Activated CD8-positive, alpha-beta T cell treated with anti-CD3 and anti-CD28 coated beads for 36 hours (primary cell): ENCODE measurements at regions not wholly inside any gene's neighbourhood (a gene's known extent, or its start where the extent isn't known, plus 50 kb on each side); places are given as distances from the start of the nearest gene placed in this dataset.

Source experiments
- ATAC-seq: fragments of 200-7000 bp; cut with Tn5 transposase; one replicate; pipeline ENCODE4 v1.10.0; 2021; ENCODE audit warnings: mild to moderate bottlenecking, moderate library complexity
- CTCF ChIA-PET: fragments of 350-600 bp; sonication (Branson Sonifier 250); formaldehyde crosslinking; loops from one replicate; lab custom pipeline; 2021; ENCODE audit warnings: antibody characterized with exemption; lab: Charles Lee
- POLR2A ChIA-PET: fragments of 350-600 bp; sonication (Branson Sonifier 250); formaldehyde crosslinking; loops from one replicate; lab custom pipeline; 2021; ENCODE audit warnings: antibody characterized with exemption; lab: Charles Lee
- DNase-seq: peaks from one replicate; pipeline ENCODE4 v3.0.0-alpha.2; 2020
- H3K27ac Mint-ChIP-seq: one replicate; pipeline ENCODE4 v1.8.0; 2021; ENCODE audit warnings: mild to moderate bottlenecking, mixed read lengths
- H3K27me3 Mint-ChIP-seq: one replicate; pipeline ENCODE4 v1.8.0; 2021; ENCODE audit warnings: mixed read lengths
- H3K36me3 Mint-ChIP-seq: one replicate; pipeline ENCODE4 v1.8.0; 2021; ENCODE audit warnings: low read depth, mixed read lengths
- H3K4me1 Mint-ChIP-seq: one replicate; pipeline ENCODE4 v1.8.0; 2021; ENCODE audit warnings: low read depth, mixed read lengths
- H3K4me3 Mint-ChIP-seq: one replicate; pipeline ENCODE4 v1.8.0; 2021; ENCODE audit warnings: mild to moderate bottlenecking, moderate library complexity, mixed read lengths
- H3K9me3 Mint-ChIP-seq: one replicate; pipeline ENCODE4 v1.8.0; 2021; ENCODE audit warnings: mixed read lengths
- CTCF ChIP-seq: fragments of 200-600 bp; IDR thresholded peaks from one replicate; pipeline ENCODE4 v1.8.0; 2022; ENCODE audit warnings: antibody characterized with exemption, mild to moderate bottlenecking
- intact Hi-C: fragments of 100-400 bp; cut with micrococcal nuclease; formaldehyde crosslinking; loops from one replicate; pipeline ENCODE4 v1.10.0; 2022

- no peak overlapping the region for H3K4me3 Mint-ChIP-seq
- no peak for TF ChIP-seq CTCF
- H3K36me3 Mint-ChIP-seq, result no peaks in the 10 kb centered on the region
- H3K27ac Mint-ChIP-seq, result no peak overlapping the region
- CTCF ChIA-PET, result no interaction called here
- ATAC-seq, result no peak
- DNase-seq, result no peak
- H3K9me3 Mint-ChIP-seq, result no peaks in the 10 kb centered on the region
- POLR2A ChIA-PET, result no interaction called here
- intact Hi-C loops, result no loop called here
- no peaks in the 10 kb centered on the region for H3K4me1 Mint-ChIP-seq
- H3K27me3 Mint-ChIP-seq, result no peaks in the 10 kb centered on the region
Observed at GRCh38 chr2:185899366-185899765, 160.8 kb downstream of the FSIP2 start.

- no peak for ATAC-seq
- ChIA-PET POLR2A (no interaction called here), CTCF (no interaction called here)
- Mint-ChIP-seq H3K4me1 (no peaks in the 10 kb centered on the region), H3K9me3 (peaks cover 2% of the 10 kb centered on the region), H3K27me3 (no peaks in the 10 kb centered on the region), H3K4me3 (no peak overlapping the region), H3K27ac (no peak overlapping the region), H3K36me3 (no peaks in the 10 kb centered on the region)
- DNase-seq, result no peak
- TF ChIP-seq CTCF, result no peak
- intact Hi-C loops, result no loop called here
Observed at GRCh38 chr2:185919155-185919554, 180.6 kb downstream of the FSIP2 start.

GRCh38 chr2:185921048-185921756 lies 182.6 kb downstream of the FSIP2 start:
- Mint-ChIP-seq H3K4me3 (no peak overlapping the region), H3K27me3 (no peaks in the 10 kb centered on the region), H3K9me3 (peaks cover 2% of the 10 kb centered on the region), H3K27ac (no peak overlapping the region), H3K36me3 (no peaks in the 10 kb centered on the region), H3K4me1 (no peaks in the 10 kb centered on the region)
- no peak for TF ChIP-seq CTCF
- ChIA-PET CTCF (no interaction called here), POLR2A (no interaction called here)
- ATAC-seq (no peak), DNase-seq (no peak)
- intact Hi-C loops, result no loop called here

GRCh38 chr2:185934232-185934631 lies 195.6 kb downstream of the FSIP2 start:
- Mint-ChIP-seq H3K4me3 (no peak overlapping the region), H3K4me1 (no peaks in the 10 kb centered on the region), H3K27ac (no peak overlapping the region), H3K27me3 (no peaks in the 10 kb centered on the region), H3K9me3 (no peaks in the 10 kb centered on the region), H3K36me3 (no peaks in the 10 kb centered on the region)
- ATAC-seq, result no peak
- TF ChIP-seq CTCF, result no peak
- POLR2A ChIA-PET, result no interaction called here
- intact Hi-C loops, result no loop called here
- DNase-seq, result no peak
- CTCF ChIA-PET, result no interaction called here

- Mint-ChIP-seq H3K4me1 (no peaks in the 10 kb centered on the region), H3K9me3 (peaks cover 18% of the 10 kb centered on the region), H3K4me3 (no peak overlapping the region), H3K36me3 (peaks cover 15% of the 10 kb centered on the region), H3K27me3 (no peaks in the 10 kb centered on the region), H3K27ac (no peak overlapping the region)
- intact Hi-C loops, result no loop called here
- POLR2A ChIA-PET, result no interaction called here
- ATAC-seq (no peak), DNase-seq (no peak)
- CTCF ChIA-PET, result no interaction called here
- TF ChIP-seq CTCF, result no peak
Observed at GRCh38 chr2:185939858-185940257, 201.3 kb downstream of the FSIP2 start.
